ENCODE measurements at regions not wholly inside any gene's neighbourhood (a gene's known extent, or its start where the extent isn't known, plus 50 kb on each side); places are given as distances from the start of the nearest gene placed in this dataset.

DNA sequence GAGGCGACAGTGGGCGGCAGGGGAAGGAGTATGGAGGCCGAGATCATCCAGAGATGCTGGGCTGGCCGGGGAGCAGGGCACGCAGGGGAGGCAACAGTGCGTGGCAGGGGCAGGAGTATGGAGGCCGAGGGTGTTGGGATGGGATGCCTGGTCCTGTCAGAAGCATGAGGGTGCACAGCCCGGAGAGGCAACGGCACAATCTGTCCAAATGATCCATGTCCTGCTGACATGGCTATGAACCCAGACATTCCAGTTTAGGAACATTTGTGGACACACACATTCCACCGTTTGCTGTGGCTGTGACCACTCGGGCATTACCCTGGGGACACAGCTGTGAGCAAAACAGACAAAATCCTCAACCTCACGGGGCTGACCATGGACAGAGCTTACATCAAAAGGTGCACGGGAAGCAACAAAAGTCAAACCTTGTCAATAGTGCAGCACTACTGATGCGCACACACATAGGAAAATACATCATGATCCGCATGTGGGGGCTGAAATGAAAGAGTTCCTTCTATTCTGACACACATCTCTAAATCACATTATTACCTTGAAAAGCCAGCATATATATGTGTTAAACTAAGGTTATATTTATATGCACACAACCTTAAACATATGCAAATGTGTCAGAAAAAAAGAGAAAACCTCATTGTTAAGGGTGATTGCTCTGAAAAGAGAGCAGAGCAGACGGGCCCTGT lies 144.0 kb upstream of the GPC1 start:
- WGBS, 2 experiments (ENCODE audit: low coverage in 1 of 2, low lambda C conversion rate in 2 of 2, missing lambda C conversion rate in 2 of 2): 57 to 64% methylated on average over 16 of the region's 16 CpGs
- no peak for DNase-seq
- no peaks in the 10 kb centered on the region for H4K20me1 ChIP-seq (ENCODE audit: insufficient read depth)
- no peaks in the 10 kb centered on the region for H3K9me3 ChIP-seq (ENCODE audit: low read depth)
- TF ChIP-seq EZH2phosphoT487 (IDR thresholded peaks at IDR 0.05; ENCODE audit: insufficient read depth, low read depth) (no peak), EZH2 (IDR thresholded peaks at IDR 0.05; ENCODE audit: insufficient read depth, poor library complexity, severe bottlenecking) (no peak)
- no peak overlapping the region for H3K27ac ChIP-seq
- H3K9me2 ChIP-seq (ENCODE audit: insufficient read depth): no peaks in the 10 kb centered on the region
- H3K4me1 ChIP-seq (ENCODE audit: insufficient read depth): no peaks in the 10 kb centered on the region
- H3K9ac ChIP-seq: no peak overlapping the region
- peaks cover 16% of the 10 kb centered on the region for H3K27me3 ChIP-seq (replicated peaks; ENCODE audit: insufficient read depth)
- H3K4me2 ChIP-seq (ENCODE audit: unreplicated experiment): no peak overlapping the region
- H3K79me2 ChIP-seq (ENCODE audit: insufficient read depth): no peaks in the 10 kb centered on the region
- H3K4me3 ChIP-seq: no peak overlapping the region
- no peak overlapping the region for H2AFZ ChIP-seq
- in situ Hi-C loops (cut with MboI): no loop called here
- H3F3A ChIP-seq (ENCODE audit: insufficient read depth): no peaks in the 10 kb centered on the region
- no peaks in the 10 kb centered on the region for H3K36me3 ChIP-seq (ENCODE audit: low read depth)

DNA sequence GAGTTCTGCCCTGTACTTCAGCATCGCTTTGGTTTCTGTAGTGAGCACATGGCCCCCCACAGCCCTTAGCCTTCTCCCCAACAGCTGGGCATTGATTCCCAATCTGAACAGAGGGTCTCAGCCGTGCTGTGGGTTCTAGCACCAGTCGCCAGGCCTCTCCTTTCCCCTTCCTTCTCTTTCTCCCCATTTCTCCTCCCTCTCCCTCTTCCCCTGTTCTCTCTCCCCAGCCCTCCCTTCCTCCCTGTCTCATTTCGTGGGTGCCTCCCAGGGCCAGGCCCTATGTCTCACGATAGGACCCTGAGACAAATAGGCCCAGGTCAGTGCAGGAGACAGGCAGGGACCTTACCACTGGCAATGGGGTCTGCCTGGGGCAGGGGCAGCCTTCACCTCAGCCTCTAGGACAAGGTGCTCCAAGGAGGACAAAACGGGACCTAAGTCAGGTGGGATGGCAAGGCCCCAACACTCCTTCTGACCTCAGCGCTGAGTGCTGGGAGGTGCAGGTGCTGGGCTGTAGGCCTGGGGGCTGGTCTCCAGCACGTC lies 143.4 kb upstream of the GPC1 start:
- Histone ChIP-seq H4K20me1 (ENCODE audit: insufficient read depth) (no peaks in the 10 kb centered on the region), H3K4me3 (no peak overlapping the region), H3K9ac (no peak overlapping the region), H3K4me1 (ENCODE audit: insufficient read depth) (no peaks in the 10 kb centered on the region), H2AFZ (no peak overlapping the region), H3K9me3 (ENCODE audit: low read depth) (no peaks in the 10 kb centered on the region), H3K27ac (no peak overlapping the region), H3K4me2 (ENCODE audit: unreplicated experiment) (no peak overlapping the region), H3K27me3 (replicated peaks; ENCODE audit: insufficient read depth) (peaks cover 14% of the 10 kb centered on the region), H3K79me2 (ENCODE audit: insufficient read depth) (no peaks in the 10 kb centered on the region), H3F3A (ENCODE audit: insufficient read depth) (no peaks in the 10 kb centered on the region), H3K36me3 (ENCODE audit: low read depth) (no peaks in the 10 kb centered on the region), H3K9me2 (ENCODE audit: insufficient read depth) (no peaks in the 10 kb centered on the region)
- in situ Hi-C loops (cut with MboI): no loop called here
- TF ChIP-seq EZH2 (IDR thresholded peaks at IDR 0.05; ENCODE audit: insufficient read depth, poor library complexity, severe bottlenecking) (no peak), EZH2phosphoT487 (IDR thresholded peaks at IDR 0.05; ENCODE audit: insufficient read depth, low read depth) (no peak)
- no peak for DNase-seq
- WGBS, 2 experiments (ENCODE audit: low coverage in 1 of 2, low lambda C conversion rate in 2 of 2, missing lambda C conversion rate in 2 of 2): 47 to 52% methylated on average over 8 of the region's 8 CpGs

DNA sequence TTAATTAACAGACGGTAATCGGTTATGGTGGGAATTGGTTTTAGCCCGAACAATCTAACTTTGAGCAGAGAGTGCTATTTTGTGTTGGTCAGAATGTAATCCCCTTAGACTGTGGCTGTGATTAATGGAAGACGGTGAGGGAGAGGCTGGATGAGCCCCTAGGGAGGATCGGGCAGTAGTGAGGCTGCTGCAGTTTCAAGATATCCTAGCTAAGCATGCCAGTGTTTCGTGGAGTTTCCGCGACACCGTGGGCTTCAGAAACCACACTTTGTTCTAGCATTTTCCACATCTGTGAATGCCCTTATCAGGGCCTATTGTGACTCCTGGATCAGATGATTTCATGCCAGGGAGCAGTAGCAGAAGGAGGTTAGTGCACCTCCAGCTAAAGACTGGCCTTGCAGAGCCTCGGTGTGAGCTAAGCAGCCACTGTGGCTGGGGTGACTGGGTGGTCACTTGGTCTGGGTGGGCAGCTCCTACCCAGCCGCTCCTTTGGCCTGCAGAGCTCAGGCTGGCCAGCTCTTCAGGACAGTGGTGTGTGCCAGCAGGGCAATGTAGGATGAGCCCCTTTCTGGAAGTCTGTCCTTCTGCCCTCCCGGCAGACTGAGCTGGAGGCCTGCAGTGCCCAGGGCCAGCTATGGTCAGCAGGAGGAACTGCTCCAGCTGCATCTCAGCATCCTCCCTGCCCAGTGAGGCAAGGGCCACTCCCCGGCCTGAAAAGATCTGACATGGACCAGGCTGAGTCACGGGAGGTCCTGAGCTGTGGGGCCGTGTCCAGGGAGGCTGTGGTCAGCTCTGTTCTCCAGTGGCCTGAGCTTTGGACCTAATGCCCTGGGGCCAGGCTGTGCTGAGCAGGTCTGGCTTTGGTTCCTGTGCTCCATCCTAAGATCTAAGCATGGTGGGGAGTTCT lies 142.6 kb upstream of the GPC1 start:
- Histone ChIP-seq H3K27ac (no peak overlapping the region), H3K27me3 (replicated peaks; ENCODE audit: insufficient read depth) (peaks cover 14% of the 10 kb centered on the region), H3K4me3 (no peak overlapping the region), H4K20me1 (ENCODE audit: insufficient read depth) (no peaks in the 10 kb centered on the region), H3K36me3 (ENCODE audit: low read depth) (no peaks in the 10 kb centered on the region), H3K4me2 (ENCODE audit: unreplicated experiment) (no peak overlapping the region), H3F3A (ENCODE audit: insufficient read depth) (no peaks in the 10 kb centered on the region), H3K9me2 (ENCODE audit: insufficient read depth) (no peaks in the 10 kb centered on the region), H3K9me3 (ENCODE audit: low read depth) (no peaks in the 10 kb centered on the region), H3K4me1 (ENCODE audit: insufficient read depth) (no peaks in the 10 kb centered on the region), H2AFZ (no peak overlapping the region), H3K9ac (no peak overlapping the region), H3K79me2 (ENCODE audit: insufficient read depth) (no peaks in the 10 kb centered on the region)
- in situ Hi-C loops (cut with MboI): no loop called here
- DNase-seq: no peak
- no peak for TF ChIP-seq EZH2 (IDR thresholded peaks at IDR 0.05; ENCODE audit: insufficient read depth, poor library complexity, severe bottlenecking)
- no peak for TF ChIP-seq EZH2phosphoT487 (IDR thresholded peaks at IDR 0.05; ENCODE audit: insufficient read depth, low read depth)
- 70 to 73% methylated on average over 15 of the region's 15 CpGs for whole genome bisulfite sequencing, 2 experiments (ENCODE audit: low coverage in 1 of 2, low lambda C conversion rate in 2 of 2, missing lambda C conversion rate in 2 of 2)

DNA sequence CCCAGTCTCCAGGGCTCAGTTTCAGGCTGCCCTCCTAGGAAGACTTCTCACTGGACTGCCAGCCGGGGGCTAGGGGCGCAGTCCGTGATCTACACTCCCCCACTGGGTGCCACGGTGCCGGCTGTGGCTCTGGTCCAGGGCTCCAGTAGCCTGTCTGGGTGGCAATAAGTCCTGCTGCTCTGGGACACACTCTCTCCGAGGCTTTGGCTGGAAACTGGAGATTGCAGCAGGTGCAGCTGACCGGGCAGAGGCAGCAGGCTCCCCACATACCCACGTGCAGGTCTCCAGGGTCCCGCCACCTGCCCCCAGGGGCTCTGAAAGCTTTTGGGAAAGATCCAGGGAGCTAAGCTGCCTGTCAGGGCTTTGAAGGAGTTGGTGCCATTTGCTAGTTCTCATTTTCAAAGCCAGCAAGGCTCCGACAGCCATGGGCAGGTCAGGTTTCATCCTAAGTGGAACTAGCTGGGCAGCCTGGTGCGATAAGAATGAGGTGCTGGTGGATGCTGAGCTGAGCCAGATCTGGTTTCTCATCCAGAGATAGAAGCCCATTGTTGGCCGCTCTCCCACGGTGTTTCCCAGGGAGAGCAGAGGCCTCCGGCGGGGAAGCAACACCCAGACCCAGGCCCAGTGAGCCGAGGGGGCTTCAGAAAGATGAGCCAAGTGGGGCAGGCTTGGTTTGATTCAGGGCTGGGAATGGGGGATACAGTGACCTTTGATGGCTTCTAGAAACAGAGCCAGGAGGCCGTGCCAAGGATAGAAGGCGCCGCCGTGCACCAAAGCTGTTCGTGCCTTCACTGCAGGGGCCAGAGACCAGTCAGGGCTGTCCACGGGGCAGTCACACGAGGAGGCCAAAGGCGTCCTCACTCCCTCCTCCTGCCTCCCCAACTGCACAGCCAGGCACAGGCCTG lies 141.7 kb upstream of the GPC1 start:
- in situ Hi-C loops (cut with MboI): no loop called here
- Histone ChIP-seq H3K79me2 (ENCODE audit: insufficient read depth) (no peaks in the 10 kb centered on the region), H3K27ac (no peak overlapping the region), H3K9ac (no peak overlapping the region), H3K4me2 (ENCODE audit: unreplicated experiment) (no peak overlapping the region), H3K9me3 (ENCODE audit: low read depth) (no peaks in the 10 kb centered on the region), H3K4me3 (no peak overlapping the region), H3K9me2 (ENCODE audit: insufficient read depth) (no peaks in the 10 kb centered on the region), H3K36me3 (ENCODE audit: low read depth) (no peaks in the 10 kb centered on the region), H3K27me3 (replicated peaks; ENCODE audit: insufficient read depth) (peaks cover 14% of the 10 kb centered on the region), H3F3A (ENCODE audit: insufficient read depth) (no peaks in the 10 kb centered on the region), H2AFZ (no peak overlapping the region), H4K20me1 (ENCODE audit: insufficient read depth) (no peaks in the 10 kb centered on the region), H3K4me1 (ENCODE audit: insufficient read depth) (no peaks in the 10 kb centered on the region)
- 52 to 54% methylated on average over 24 of the region's 24 CpGs for WGBS, 2 experiments (ENCODE audit: low coverage in 1 of 2, low lambda C conversion rate in 2 of 2, missing lambda C conversion rate in 2 of 2)
- TF ChIP-seq EZH2phosphoT487 (IDR thresholded peaks at IDR 0.05; ENCODE audit: insufficient read depth, low read depth) (no peak), EZH2 (IDR thresholded peaks at IDR 0.05; ENCODE audit: insufficient read depth, poor library complexity, severe bottlenecking) (no peak)
- no peak for DNase-seq

All from GM23248 (cell line).